ENCODE measurements at regions not wholly inside any gene's neighbourhood (a gene's known extent, or its start where the extent isn't known, plus 50 kb on each side); places are given as distances from the start of the nearest gene placed in this dataset.

DNA sequence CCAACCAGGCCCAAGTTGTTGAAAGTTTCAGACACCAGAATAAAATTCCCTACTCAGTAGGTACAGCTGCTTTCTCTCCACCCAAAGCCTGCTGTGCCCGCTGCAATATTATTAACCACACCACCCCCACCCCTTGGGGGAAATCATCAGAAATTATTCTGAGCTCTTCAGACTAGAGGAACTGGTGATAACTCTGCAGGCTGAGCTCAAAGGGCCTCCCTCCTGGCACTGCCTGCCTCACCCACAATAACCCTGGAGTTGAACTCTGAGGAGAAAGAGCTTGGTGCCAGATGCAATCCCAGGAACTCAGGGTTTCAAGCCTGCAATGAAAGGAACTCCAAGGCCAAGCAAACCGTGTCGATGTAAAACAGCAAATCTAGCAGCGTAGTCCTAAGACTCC, 381.7 kb upstream of the ZNF507 start:
- TF ChIP-seq, protein P1, sequence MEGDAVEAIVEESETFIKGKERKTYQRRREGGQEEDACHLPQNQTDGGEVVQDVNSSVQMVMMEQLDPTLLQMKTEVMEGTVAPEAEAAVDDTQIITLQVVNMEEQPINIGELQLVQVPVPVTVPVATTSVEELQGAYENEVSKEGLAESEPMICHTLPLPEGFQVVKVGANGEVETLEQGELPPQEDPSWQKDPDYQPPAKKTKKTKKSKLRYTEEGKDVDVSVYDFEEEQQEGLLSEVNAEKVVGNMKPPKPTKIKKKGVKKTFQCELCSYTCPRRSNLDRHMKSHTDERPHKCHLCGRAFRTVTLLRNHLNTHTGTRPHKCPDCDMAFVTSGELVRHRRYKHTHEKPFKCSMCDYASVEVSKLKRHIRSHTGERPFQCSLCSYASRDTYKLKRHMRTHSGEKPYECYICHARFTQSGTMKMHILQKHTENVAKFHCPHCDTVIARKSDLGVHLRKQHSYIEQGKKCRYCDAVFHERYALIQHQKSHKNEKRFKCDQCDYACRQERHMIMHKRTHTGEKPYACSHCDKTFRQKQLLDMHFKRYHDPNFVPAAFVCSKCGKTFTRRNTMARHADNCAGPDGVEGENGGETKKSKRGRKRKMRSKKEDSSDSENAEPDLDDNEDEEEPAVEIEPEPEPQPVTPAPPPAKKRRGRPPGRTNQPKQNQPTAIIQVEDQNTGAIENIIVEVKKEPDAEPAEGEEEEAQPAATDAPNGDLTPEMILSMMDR (IDR thresholded peaks at IDR 0.05) = no peak
- no peaks in the 10 kb centered on the region for H3K4me1 Mint-ChIP-seq (ENCODE audit: low read depth)

DNA sequence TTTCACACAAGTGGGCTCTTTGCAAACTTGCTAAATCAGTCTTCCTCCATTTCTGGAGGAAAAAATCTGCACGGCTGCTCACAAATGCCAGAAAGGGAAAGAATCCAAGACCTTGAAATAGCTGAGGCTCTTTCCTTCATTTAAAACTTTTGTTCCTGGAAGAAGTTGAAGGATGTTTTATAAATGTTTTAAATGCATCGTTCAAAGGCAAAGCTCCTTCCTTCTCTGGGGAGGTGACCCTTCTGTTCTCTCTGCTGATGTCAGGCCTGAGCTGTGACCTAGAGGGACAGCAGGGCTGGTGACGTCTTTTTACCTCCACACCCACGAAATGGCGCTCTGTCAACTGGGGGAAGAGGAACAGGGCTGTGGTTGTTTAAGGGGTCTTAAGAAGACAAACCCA, 376.4 kb upstream of the ZNF507 start:
- Mint-ChIP-seq H3K4me3 (no peak overlapping the region), H3K27ac (no peak overlapping the region), H3K9me3 (peaks cover 63% of the 10 kb centered on the region), H3K4me1 (ENCODE audit: low read depth) (no peaks in the 10 kb centered on the region), H3K36me3 (ENCODE audit: low read depth) (no peaks in the 10 kb centered on the region; the same call in 1 of the 2 replicates), H3K27me3 (ENCODE audit: insufficient read depth) (no peaks in the 10 kb centered on the region; the same call in 1 of the 2 replicates)
- TF ChIP-seq, protein P1 (IDR thresholded peaks at IDR 0.05) = no peak
- no peak for DNase-seq

More for the DNA sequence above, 381.7 kb upstream of the ZNF507 start:
- no peak for DNase-seq
- peaks cover 2% of the 10 kb centered on the region; the same call in 1 of the 2 replicates for H3K27me3 Mint-ChIP-seq (ENCODE audit: insufficient read depth)
- no peaks in the 10 kb centered on the region; the same call in 1 of the 2 replicates for H3K36me3 Mint-ChIP-seq (ENCODE audit: low read depth)
- peaks cover 63% of the 10 kb centered on the region for H3K9me3 Mint-ChIP-seq
- no peak overlapping the region for H3K27ac Mint-ChIP-seq
- H3K4me3 Mint-ChIP-seq = no peak overlapping the region

DNA sequence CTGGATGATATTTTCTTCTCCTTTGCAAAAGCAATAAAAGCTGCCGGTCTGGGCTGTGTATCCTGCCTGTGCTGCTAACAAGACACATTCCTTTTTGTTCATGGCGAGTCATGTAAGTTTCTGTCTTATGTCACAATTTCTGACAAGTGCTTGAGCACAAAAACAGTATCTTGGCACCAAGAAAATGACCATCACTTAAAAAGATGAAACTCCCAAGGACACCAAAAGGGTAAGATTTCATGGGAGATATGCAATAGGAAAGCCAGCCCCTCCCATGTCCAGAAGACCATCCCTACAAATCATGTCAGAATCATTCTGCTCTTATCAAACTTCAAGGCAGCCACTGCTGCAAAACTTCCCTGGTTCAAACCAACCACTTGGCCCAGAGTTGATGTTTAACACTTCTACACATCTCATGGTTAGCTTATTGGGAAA, 375.4 kb upstream of the ZNF507 start:
- Mint-ChIP-seq H3K27me3 (ENCODE audit: insufficient read depth) (no peaks in the 10 kb centered on the region; the same call in 1 of the 2 replicates), H3K27ac (no peak overlapping the region), H3K36me3 (ENCODE audit: low read depth) (peaks cover 2% of the 10 kb centered on the region; the same call in 1 of the 2 replicates), H3K4me3 (no peak overlapping the region), H3K4me1 (ENCODE audit: low read depth) (no peaks in the 10 kb centered on the region), H3K9me3 (peaks cover 64% of the 10 kb centered on the region)
- TF ChIP-seq, protein P1 (IDR thresholded peaks at IDR 0.05) = no peak
- no peak for DNase-seq

DNA sequence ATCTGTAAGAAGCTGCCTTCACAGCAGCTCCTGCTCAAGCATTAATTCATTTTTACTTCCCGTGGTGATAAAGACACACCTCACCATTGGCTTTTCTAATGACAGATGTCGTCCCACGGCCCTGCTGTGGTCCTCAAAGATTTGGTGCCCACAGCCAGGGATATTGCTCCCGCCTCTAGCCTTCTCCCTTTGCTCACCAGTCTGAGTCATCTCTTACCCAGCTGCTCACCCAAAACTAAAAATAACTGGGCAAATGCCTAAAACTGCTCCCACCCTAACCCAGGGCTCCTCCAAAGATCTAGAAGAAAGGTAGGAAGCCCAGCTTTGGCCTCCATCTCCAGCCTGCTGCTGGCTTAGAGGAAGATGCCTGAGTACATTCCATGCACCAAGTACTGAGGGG, 371.1 kb upstream of the ZNF507 start:
- H3K4me3 Mint-ChIP-seq = no peak overlapping the region
- H3K4me1 Mint-ChIP-seq (ENCODE audit: low read depth) = no peaks in the 10 kb centered on the region
- TF ChIP-seq, protein P1 (IDR thresholded peaks at IDR 0.05) = no peak
- H3K9me3 Mint-ChIP-seq = peaks cover 80% of the 10 kb centered on the region
- DNase-seq = no peak
- no peak overlapping the region for H3K27ac Mint-ChIP-seq
- H3K27me3 Mint-ChIP-seq (ENCODE audit: insufficient read depth) = no peaks in the 10 kb centered on the region; the same call in 1 of the 2 replicates
- H3K36me3 Mint-ChIP-seq (ENCODE audit: low read depth) = peaks cover 6% of the 10 kb centered on the region; the same call in 1 of the 2 replicates

DNA sequence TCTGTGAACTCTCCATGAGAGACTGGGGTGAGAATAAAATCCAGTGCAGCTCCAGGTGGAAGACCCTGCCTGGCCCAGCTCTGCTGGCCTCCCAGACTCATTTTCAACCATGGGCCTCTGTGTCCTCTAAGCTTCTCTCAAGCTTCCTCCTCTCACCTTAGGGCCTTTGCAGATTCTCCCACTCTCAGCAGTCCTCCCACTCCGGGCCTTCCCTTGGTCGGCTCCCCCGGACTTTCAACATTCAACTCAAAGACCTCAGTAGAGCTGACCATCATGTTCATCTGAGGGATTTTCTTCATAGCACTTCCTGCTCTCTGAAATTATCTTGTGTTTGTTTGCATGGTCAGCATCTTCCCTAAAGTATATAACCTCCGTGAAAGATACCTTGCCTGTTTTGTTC, 370.5 kb upstream of the ZNF507 start:
- TF ChIP-seq, protein P1 (IDR thresholded peaks at IDR 0.05) = no peak
- Mint-ChIP-seq H3K9me3 (peaks cover 76% of the 10 kb centered on the region), H3K27ac (no peak overlapping the region), H3K4me3 (no peak overlapping the region), H3K4me1 (ENCODE audit: low read depth) (no peaks in the 10 kb centered on the region), H3K36me3 (ENCODE audit: low read depth) (peaks cover 6% of the 10 kb centered on the region; the same call in 1 of the 2 replicates), H3K27me3 (ENCODE audit: insufficient read depth) (no peaks in the 10 kb centered on the region; the same call in 1 of the 2 replicates)
- DNase-seq = no peak

Data from HFFc6 (cell line).